RWPE2 (cell line): ENCODE measurements at regions not wholly inside any gene's neighbourhood (a gene's known extent, or its start where the extent isn't known, plus 50 kb on each side); places are given as distances from the start of the nearest gene placed in this dataset.
"Not testable (repeated sequence)": the region's sequence is repeated elsewhere in the genome, so short reads cannot be mapped to it uniquely, and the experiment has no call there.

ENCODE experiments used
- ATAC-seq: fragments of 200-7000 bp; cut with Tn5 transposase; 3 replicates; pipeline ENCODE4 v1.9.1; 2021; ENCODE audit warnings: low read depth
- DNase-seq: peaks from one replicate; pipeline ENCODE4 v3.0.0-alpha.2; 2020; ENCODE audit warnings: low spot score
- H3K27ac ChIP-seq: fragments of 450-650 bp; 2 replicates; pipeline ENCODE4 v1.5.1; 2017; ENCODE audit warnings: mild to moderate bottlenecking; ENCODE audit not compliant: poor library complexity, severe bottlenecking
- H3K27me3 ChIP-seq: fragments of 250-450 bp; sonication (Bioruptor Pico); 2 replicates; pipeline ENCODE4 v1.5.1; 2021; ENCODE audit warnings: mild to moderate bottlenecking, moderate library complexity; ENCODE audit not compliant: insufficient read depth, poor library complexity, severe bottlenecking
- H3K36me3 ChIP-seq: fragments of 250-450 bp; sonication (Bioruptor Pico); 2 replicates; pipeline ENCODE4 v1.5.1; 2020; ENCODE audit warnings: low read depth, mild to moderate bottlenecking, moderate library complexity
- H3K4me1 ChIP-seq: fragments of 250-450 bp; sonication (Bioruptor Pico); 2 replicates; pipeline ENCODE4 v1.5.1; 2021; ENCODE audit warnings: mild to moderate bottlenecking, moderate library complexity; ENCODE audit not compliant: insufficient read depth, poor library complexity, severe bottlenecking
- H3K4me3 ChIP-seq: fragments of 250-450 bp; sonication (Bioruptor Pico); 2 replicates; pipeline ENCODE4 v1.5.1; 2021; ENCODE audit warnings: mild to moderate bottlenecking, moderate library complexity; ENCODE audit not compliant: severe bottlenecking
- H3K9me3 ChIP-seq: fragments of 250-450 bp; sonication (Bioruptor Pico); 2 replicates; pipeline ENCODE4 v1.5.1; 2021; ENCODE audit warnings: mild to moderate bottlenecking, moderate library complexity; ENCODE audit not compliant: severe bottlenecking
- TF ChIP-seq, protein P1 (sequence below): fragments of 450-650 bp; IDR thresholded peaks from one replicate; pipeline ENCODE4 v1.5.1; 2017; ENCODE audit warnings: mild to moderate bottlenecking, moderate library complexity; ENCODE audit not compliant: poor library complexity, severe bottlenecking

DNA sequence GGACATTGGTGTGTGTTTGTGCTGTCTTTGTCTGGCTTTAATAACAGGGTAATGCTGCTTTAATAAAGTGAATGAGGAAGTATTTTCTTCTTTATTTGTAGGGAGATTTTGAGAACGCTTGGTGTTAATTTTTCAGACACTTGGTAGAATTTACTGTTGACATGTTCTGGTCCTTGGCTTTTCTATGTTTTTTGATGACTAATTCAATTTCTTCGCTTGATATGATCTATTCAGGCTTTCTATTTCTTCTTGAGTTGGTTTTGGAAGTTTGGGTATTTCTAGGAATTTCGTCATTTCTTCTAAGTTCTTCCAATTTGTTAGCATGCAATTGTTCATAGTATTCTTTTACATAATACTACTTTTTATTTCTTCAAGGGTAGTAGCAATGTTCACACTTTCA, 167.8 kb downstream of the TTC6 start:
- no peak overlapping the region for H3K4me3 ChIP-seq

DNA sequence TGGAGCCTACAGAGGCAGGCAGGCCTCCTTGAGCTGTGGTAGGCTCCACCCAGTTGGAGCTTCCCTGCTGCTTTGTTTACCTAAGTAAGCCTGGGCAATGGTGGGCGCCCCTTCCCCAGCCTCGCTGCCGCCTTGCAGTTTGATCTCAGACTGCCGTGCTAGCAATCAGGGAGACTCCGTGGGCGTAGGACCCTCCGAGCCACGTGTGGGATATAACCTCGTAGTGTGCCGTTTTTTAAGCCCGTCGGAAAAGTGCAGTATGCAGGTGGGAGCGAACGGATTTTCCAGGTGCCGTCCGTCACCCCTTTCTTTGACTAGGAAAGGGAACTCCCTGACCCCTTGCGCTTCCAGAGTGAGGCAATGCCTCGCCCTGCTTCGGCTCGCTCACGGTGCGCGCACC, 176.9 kb downstream of the TTC6 start:
- not testable (repeated sequence) for ATAC-seq, DNase-seq, H3K4me1 ChIP-seq, H3K9me3 ChIP-seq, H3K27ac ChIP-seq, H3K27me3 ChIP-seq, H3K4me3 ChIP-seq, H3K36me3 ChIP-seq

More for the DNA sequence above, 167.8 kb downstream of the TTC6 start:
- Histone ChIP-seq H3K9me3 (no peaks in the 10 kb centered on the region), H3K36me3 (no peaks in the 10 kb centered on the region), H3K27me3 (no peaks in the 10 kb centered on the region), H3K4me1 (no peaks in the 10 kb centered on the region), H3K27ac (no peak overlapping the region)
- DNase-seq (no peak), ATAC-seq (no peak)
- TF ChIP-seq, protein P1, sequence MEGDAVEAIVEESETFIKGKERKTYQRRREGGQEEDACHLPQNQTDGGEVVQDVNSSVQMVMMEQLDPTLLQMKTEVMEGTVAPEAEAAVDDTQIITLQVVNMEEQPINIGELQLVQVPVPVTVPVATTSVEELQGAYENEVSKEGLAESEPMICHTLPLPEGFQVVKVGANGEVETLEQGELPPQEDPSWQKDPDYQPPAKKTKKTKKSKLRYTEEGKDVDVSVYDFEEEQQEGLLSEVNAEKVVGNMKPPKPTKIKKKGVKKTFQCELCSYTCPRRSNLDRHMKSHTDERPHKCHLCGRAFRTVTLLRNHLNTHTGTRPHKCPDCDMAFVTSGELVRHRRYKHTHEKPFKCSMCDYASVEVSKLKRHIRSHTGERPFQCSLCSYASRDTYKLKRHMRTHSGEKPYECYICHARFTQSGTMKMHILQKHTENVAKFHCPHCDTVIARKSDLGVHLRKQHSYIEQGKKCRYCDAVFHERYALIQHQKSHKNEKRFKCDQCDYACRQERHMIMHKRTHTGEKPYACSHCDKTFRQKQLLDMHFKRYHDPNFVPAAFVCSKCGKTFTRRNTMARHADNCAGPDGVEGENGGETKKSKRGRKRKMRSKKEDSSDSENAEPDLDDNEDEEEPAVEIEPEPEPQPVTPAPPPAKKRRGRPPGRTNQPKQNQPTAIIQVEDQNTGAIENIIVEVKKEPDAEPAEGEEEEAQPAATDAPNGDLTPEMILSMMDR, result no peak

DNA sequence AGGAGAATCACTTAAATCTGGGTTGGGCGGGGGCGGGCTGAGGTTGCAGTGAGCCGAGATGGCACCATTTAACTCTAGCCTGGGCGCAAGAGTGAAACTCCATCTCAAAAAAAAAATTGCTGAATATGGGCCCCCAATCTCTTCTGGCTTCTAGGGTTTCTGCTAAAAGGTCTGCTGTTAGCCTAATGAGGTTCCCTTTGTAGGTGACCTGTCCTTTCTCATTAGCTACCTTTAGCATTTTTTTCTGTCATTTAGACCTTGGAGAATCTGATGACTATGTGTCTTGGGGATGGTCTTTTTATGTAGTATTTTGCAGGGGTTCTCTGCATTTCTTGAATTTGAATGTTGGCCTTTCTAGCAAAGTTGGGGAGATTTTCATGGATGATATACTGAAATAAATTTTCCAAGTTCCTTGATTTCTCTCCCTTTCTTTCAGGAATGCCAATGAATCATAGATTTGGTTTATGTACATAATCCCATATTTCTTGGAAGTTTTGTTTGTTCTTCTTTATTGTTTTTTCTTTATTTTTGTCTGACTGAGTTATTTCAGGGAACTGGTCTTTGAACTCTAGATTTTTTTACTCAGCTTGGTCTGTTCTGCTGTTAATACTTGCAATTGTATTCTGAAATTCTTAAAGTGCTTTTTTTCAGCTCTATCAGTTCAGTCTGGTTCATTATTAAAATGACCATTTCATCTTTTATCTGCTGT, 181.5 kb downstream of the TTC6 start:
- H3K9me3 ChIP-seq, result no peaks in the 10 kb centered on the region
- ATAC-seq, result no peak
- H3K4me3 ChIP-seq, result no peak overlapping the region
- no peaks in the 10 kb centered on the region for H3K36me3 ChIP-seq
- no peaks in the 10 kb centered on the region for H3K4me1 ChIP-seq
- H3K27me3 ChIP-seq, result no peaks in the 10 kb centered on the region
- no peak overlapping the region for H3K27ac ChIP-seq
- DNase-seq, result no peak
- TF ChIP-seq, protein P1, result no peak

DNA sequence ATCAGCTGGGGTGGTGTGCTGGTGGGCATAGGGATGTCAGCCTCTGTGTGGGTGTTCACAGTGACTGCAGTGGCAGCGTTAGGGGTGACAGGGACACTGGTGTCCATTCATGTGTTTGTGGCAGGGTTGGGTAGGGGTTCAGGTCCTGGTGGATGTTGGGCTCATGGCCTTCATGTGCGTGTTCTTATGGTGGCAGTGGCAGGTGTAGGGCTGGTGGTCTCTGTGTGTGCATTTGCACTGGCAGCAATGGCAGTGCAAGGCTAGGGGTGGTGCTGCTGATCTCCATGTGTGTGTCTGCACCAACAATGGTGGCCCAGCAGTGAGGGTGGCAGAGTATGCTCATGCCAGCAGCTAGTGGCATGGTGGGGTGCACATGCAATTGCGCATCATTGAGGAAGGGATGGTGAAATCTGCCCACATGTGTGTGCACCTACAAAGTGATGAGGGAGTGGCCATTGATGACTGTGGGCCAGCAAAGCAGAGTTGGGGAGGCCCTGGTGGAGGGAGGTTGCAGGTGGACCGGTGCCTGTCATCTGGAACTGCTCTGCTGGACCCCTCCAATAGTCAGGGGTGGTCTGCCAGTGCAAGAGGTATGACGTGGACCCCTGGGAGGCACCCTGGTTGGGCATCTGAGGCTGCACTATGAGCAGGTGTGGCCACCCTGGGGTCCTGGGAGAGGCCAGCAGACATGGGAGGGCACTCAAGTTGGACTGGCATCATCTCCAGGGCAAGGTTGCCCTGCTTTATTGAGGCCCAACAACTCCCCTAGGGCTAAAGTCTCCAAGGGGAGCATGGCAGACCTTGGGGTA, 182.9 kb downstream of the TTC6 start:
- no peak overlapping the region for H3K27ac ChIP-seq
- no peak overlapping the region for H3K4me3 ChIP-seq
- H3K9me3 ChIP-seq, result no peaks in the 10 kb centered on the region
- no peaks in the 10 kb centered on the region for H3K36me3 ChIP-seq
- DNase-seq (no peak), ATAC-seq (no peak)
- no peaks in the 10 kb centered on the region for H3K4me1 ChIP-seq
- TF ChIP-seq, protein P1, result no peak
- H3K27me3 ChIP-seq, result no peaks in the 10 kb centered on the region

DNA sequence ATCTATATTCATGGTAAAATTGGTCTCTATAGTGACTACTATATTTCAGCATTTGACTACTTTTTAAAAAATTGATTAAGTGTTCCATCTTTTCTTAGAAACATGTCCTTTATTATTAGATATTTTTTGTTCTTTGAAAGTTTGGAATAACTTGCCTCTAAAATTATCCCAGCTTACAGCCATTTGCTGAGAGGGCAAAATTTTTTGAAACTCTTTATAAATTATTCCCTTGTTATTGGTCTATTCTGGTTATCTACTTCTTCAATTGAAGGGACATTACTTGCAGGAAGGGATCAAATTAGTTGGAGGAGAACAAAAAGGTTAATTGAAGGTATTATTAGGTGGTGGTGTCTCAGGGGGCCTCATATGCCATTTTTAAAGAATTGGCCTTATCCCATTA, 184.1 kb downstream of the TTC6 start:
- Histone ChIP-seq H3K9me3 (no peaks in the 10 kb centered on the region), H3K36me3 (no peaks in the 10 kb centered on the region), H3K4me3 (no peak overlapping the region), H3K27ac (no peak overlapping the region), H3K27me3 (no peaks in the 10 kb centered on the region), H3K4me1 (no peaks in the 10 kb centered on the region)
- DNase-seq (no peak), ATAC-seq (no peak)
- TF ChIP-seq, protein P1, result no peak

DNA sequence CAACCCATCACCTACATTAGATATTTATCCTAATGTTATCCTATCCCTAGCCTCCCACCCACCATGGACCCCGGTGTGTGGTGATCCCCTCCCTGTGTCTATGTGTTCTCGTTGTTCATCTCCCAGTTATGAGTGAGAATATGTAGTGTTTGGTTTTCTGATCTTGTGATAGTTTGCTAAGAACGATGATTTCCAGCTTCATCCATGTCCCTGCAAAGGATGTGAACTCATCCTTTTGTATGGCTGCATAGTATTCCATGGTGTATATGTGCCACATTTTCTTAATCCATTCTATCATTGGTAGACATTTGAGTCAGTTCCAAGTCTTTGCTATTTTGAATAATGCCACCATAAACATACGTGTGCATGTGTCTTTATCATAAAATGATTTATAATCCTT, 185.3 kb downstream of the TTC6 start:
- not testable (repeated sequence) for ATAC-seq, DNase-seq, H3K4me3 ChIP-seq, H3K36me3 ChIP-seq, H3K9me3 ChIP-seq, H3K27ac ChIP-seq, H3K4me1 ChIP-seq, H3K27me3 ChIP-seq

DNA sequence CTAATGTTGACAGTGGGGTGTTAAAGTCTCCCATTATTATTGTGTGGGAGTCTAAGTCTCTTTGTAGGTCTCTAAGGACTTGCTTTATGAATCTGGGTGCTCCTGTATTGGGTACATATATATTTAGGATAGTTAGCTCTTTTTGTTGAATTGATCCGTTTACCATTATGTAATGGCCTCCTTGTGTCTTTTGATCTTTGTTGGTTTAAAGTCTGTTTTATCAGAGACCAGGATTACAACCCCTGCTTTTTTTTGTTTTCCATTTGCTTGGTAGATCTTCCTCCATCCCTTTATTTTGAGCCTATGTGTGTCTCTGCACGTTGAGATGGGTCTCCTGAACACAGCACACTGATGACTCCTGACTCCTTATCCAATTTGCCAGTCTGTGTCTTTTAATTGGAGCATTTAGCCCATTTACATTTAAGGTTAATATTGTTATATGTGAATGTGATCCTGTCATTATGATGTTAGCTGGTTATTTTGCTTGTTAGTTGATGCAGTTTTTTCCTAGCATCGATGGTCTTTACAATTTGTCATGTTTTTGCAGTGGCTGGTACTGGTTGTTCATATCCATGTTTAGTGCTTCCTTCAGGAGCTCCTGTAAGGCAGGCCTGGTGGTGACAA, 188.9 kb downstream of the TTC6 start:
- not testable (repeated sequence) for H3K27me3 ChIP-seq

More for the DNA sequence above, 188.9 kb downstream of the TTC6 start:
- not testable (repeated sequence) for H3K27ac ChIP-seq, H3K4me1 ChIP-seq, ATAC-seq, DNase-seq, H3K4me3 ChIP-seq, H3K36me3 ChIP-seq, H3K9me3 ChIP-seq
